DND-41 (cell line): ENCODE measurements at regions not wholly inside any gene's neighbourhood (a gene's known extent, or its start where the extent isn't known, plus 50 kb on each side); places are given as distances from the start of the nearest gene placed in this dataset.

ENCODE experiments used
- ATAC-seq: fragments of 200-7000 bp; cut with Tn5 transposase; 3 replicates; pipeline ENCODE4 v1.9.1; 2021; ENCODE audit warnings: low read depth; ENCODE audit not compliant: insufficient read depth
- DNase-seq: peaks from one replicate; pipeline ENCODE4 v3.0.0-alpha.2; 2020
- H2AFZ ChIP-seq: 2 replicates; pipeline ENCODE4 v1.6.0; 2012; ENCODE audit warnings: low read depth, low read length
- H3K27ac ChIP-seq: 2 replicates; pipeline ENCODE4 v1.5.1; 2012; ENCODE audit warnings: low read length, inconsistent platforms
- H3K27me3 ChIP-seq: fragments of 200-600 bp; sonication (generic); 2 replicates; pipeline ENCODE4 v1.6.0; 2012; ENCODE audit warnings: low read length, mild to moderate bottlenecking, inconsistent platforms; ENCODE audit not compliant: insufficient read depth, poor library complexity
- H3K36me3 ChIP-seq: 2 replicates; pipeline ENCODE4 v1.5.1; 2012; ENCODE audit warnings: low read length, inconsistent platforms; ENCODE audit not compliant: insufficient read depth
- H3K4me1 ChIP-seq: 2 replicates; pipeline ENCODE4 v1.5.1; 2012; ENCODE audit warnings: mild to moderate bottlenecking, low read length; ENCODE audit not compliant: insufficient read depth
- H3K4me2 ChIP-seq: 2 replicates; pipeline ENCODE4 v1.6.0; 2012; ENCODE audit warnings: mild to moderate bottlenecking, moderate library complexity, low read length, inconsistent platforms; ENCODE audit not compliant: insufficient read depth
- H3K4me3 ChIP-seq, 2 experiments: fragments of 200-600 bp in 1 of 2; shearing (Covaris generic) in 1 of 2; 2 replicates each; pipeline ENCODE4 v1.5.1; 2012 to 2016; ENCODE audit warnings: inconsistent platforms in 2 of 2, low read length in 2 of 2, mild to moderate bottlenecking in 2 of 2, low read depth in 1 of 2, moderate library complexity in 1 of 2
- H3K79me2 ChIP-seq: 2 replicates; pipeline ENCODE4 v1.6.0; 2012; ENCODE audit warnings: low read length, inconsistent platforms; ENCODE audit not compliant: insufficient read depth
- H3K9ac ChIP-seq: 2 replicates; pipeline ENCODE4 v1.6.0; 2012; ENCODE audit warnings: low read depth, mild to moderate bottlenecking, inconsistent platforms, low read length, moderate library complexity
- H3K9me3 ChIP-seq: 2 replicates; pipeline ENCODE4 v1.5.1; 2012; ENCODE audit warnings: low read length, moderate library complexity, mild to moderate bottlenecking, inconsistent platforms; ENCODE audit not compliant: insufficient read depth, severe bottlenecking
- H4K20me1 ChIP-seq: 2 replicates; pipeline ENCODE4 v1.6.0; 2012; ENCODE audit warnings: low read length; ENCODE audit not compliant: insufficient read depth
- EZH2 ChIP-seq: IDR thresholded peaks from 3 replicates; pipeline ENCODE4 v1.6.1; 2012; ENCODE audit warnings: borderline replicate concordance, low read depth, mild to moderate bottlenecking, moderate library complexity, low read length, inconsistent platforms; ENCODE audit not compliant: severe bottlenecking
- TF ChIP-seq, protein P1 (sequence below): IDR thresholded peaks from 2 replicates; pipeline ENCODE4 v1.5.1; 2012; ENCODE audit warnings: borderline replicate concordance, low read length, moderate library complexity, mild to moderate bottlenecking; ENCODE audit not compliant: poor library complexity, severe bottlenecking; ENCODE audit errors: extremely low read depth

DNA sequence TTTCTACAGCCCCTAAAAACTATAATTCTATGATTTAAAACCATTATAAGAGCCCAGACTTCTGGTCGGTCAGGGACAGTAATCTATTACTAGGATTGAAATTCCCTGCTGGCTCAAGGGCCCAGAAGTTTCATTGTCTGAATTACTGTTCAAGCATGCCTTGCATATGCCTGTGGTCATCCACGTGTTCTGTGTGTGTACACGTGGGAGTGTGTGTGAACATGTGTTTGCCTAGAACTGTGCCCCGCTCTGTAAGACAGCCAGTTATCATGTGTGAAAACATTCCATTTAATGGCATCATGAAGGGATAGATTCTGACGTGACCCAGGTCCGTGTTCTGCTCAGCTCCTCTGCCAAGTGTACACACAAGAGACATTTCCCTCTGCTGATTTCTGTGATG is 189.3 kb upstream of the NECTIN1 start:
- Histone ChIP-seq H4K20me1 (no peaks in the 10 kb centered on the region), H3K4me2 (no peak overlapping the region), H3K4me1 (no peaks in the 10 kb centered on the region), H3K79me2 (no peaks in the 10 kb centered on the region), H3K27ac (no peak overlapping the region), H2AFZ (no peak overlapping the region), H3K36me3 (no peaks in the 10 kb centered on the region), H3K27me3 (peaks cover 21% of the 10 kb centered on the region), H3K4me3 (no peak overlapping the region), H3K9ac (no peak overlapping the region), H3K9me3 (no peaks in the 10 kb centered on the region)
- DNase-seq (no peak), ATAC-seq (no peak)
- no peak for TF ChIP-seq EZH2
- TF ChIP-seq, protein P1, sequence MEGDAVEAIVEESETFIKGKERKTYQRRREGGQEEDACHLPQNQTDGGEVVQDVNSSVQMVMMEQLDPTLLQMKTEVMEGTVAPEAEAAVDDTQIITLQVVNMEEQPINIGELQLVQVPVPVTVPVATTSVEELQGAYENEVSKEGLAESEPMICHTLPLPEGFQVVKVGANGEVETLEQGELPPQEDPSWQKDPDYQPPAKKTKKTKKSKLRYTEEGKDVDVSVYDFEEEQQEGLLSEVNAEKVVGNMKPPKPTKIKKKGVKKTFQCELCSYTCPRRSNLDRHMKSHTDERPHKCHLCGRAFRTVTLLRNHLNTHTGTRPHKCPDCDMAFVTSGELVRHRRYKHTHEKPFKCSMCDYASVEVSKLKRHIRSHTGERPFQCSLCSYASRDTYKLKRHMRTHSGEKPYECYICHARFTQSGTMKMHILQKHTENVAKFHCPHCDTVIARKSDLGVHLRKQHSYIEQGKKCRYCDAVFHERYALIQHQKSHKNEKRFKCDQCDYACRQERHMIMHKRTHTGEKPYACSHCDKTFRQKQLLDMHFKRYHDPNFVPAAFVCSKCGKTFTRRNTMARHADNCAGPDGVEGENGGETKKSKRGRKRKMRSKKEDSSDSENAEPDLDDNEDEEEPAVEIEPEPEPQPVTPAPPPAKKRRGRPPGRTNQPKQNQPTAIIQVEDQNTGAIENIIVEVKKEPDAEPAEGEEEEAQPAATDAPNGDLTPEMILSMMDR, result no peak

DNA sequence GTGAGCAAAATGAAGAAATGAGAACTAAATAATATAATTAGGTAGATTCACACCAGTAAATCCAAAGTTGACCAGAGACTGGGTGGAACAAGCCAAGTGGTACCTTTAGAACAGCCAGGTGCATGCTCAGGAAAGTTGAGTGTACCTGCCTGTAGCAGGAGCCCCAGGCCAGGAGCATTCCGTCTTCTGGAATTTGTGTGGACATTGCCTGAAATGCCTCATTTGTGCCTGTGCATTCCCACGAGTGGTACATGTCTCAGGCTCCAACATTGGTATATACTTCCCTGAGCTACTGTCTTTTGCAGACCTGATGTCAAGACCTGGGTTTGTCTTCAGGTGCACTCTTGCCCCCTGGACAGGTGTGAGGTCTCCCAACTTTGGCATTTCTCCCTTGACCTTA is 187.6 kb upstream of the NECTIN1 start:
- Histone ChIP-seq H3K4me3 (no peak overlapping the region), H4K20me1 (no peaks in the 10 kb centered on the region)
- no peak for TF ChIP-seq EZH2
- TF ChIP-seq, protein P1, result no peak

GRCh38 chr11:119912229-119912628 is 183.2 kb upstream of the NECTIN1 start:
- Histone ChIP-seq H3K4me3 (no peak overlapping the region), H3K4me1 (no peaks in the 10 kb centered on the region), H3K79me2 (no peaks in the 10 kb centered on the region), H3K36me3 (no peaks in the 10 kb centered on the region), H3K4me2 (no peak overlapping the region), H3K9me3 (no peaks in the 10 kb centered on the region), H3K9ac (no peak overlapping the region), H4K20me1 (no peaks in the 10 kb centered on the region), H2AFZ (no peak overlapping the region), H3K27me3 (no peaks in the 10 kb centered on the region), H3K27ac (no peak overlapping the region)
- TF ChIP-seq, protein P1, result no peak
- TF ChIP-seq EZH2, result no peak
- DNase-seq (no peak), ATAC-seq (no peak)

More for the DNA sequence above, 187.6 kb upstream of the NECTIN1 start:
- ATAC-seq (no peak), DNase-seq (no peak)
- Histone ChIP-seq H3K4me2 (no peak overlapping the region), H3K36me3 (no peaks in the 10 kb centered on the region), H3K9me3 (no peaks in the 10 kb centered on the region), H3K79me2 (no peaks in the 10 kb centered on the region), H3K27me3 (peaks cover 14% of the 10 kb centered on the region), H3K9ac (no peak overlapping the region), H3K27ac (no peak overlapping the region), H2AFZ (no peak overlapping the region), H3K4me1 (no peaks in the 10 kb centered on the region)

- TF ChIP-seq, protein P1, result no peak
- TF ChIP-seq EZH2, result no peak
- H3K36me3 ChIP-seq, result no peaks in the 10 kb centered on the region
- H3K27me3 ChIP-seq, result peaks cover under 1% of the 10 kb centered on the region
- no peak overlapping the region for H3K4me2 ChIP-seq
- DNase-seq (no peak), ATAC-seq (no peak)
- H3K79me2 ChIP-seq, result no peaks in the 10 kb centered on the region
- H4K20me1 ChIP-seq, result no peaks in the 10 kb centered on the region
- no peaks in the 10 kb centered on the region for H3K4me1 ChIP-seq
- H2AFZ ChIP-seq, result no peak overlapping the region
- H3K4me3 ChIP-seq, result no peak overlapping the region
- no peaks in the 10 kb centered on the region for H3K9me3 ChIP-seq
- H3K27ac ChIP-seq, result no peak overlapping the region
- no peak overlapping the region for H3K9ac ChIP-seq
These were observed 181.7 kb upstream of the NECTIN1 start for GRCh38 chr11:119910650-119911049.
